ENCODE measurements at regions not wholly inside any gene's neighbourhood (a gene's known extent, or its start where the extent isn't known, plus 50 kb on each side); places are given as distances from the start of the nearest gene placed in this dataset.

- no TSS peak for BruUV-seq (replicated peaks)
- ChIA-PET POLR2A (no interaction called here), CTCF (ENCODE audit: low intra/inter-chr PET ratio, low total read pairs) (no interaction called here)
- H3K4me1 ChIP-seq (ENCODE audit: insufficient read depth, low read length) = peaks cover 18% of the 10 kb centered on the region
- no peak for DNase-seq (ENCODE audit: low spot score)
- no peaks in the 10 kb centered on the region for H3K79me2 ChIP-seq (ENCODE audit: insufficient read depth, low read length)
- ATAC-seq = no peak
- no peak overlapping the region for H3K27ac ChIP-seq (ENCODE audit: extremely low read length, insufficient read depth, low read length)
- H3K4me2 ChIP-seq (ENCODE audit: low read depth, low read length) = no peak overlapping the region
- no peak overlapping the region for H3K9ac ChIP-seq (ENCODE audit: insufficient read depth, low read depth, low read length)
- no peaks in the 10 kb centered on the region for H3K36me3 ChIP-seq (replicated peaks in 1 of 2; ENCODE audit: control insufficient read depth in 1 of 2, insufficient read depth in 2 of 2, low read length in 2 of 2)
- H3K27me3 ChIP-seq (ENCODE audit: control insufficient read depth in 1 of 2, insufficient read depth in 2 of 2, low read length in 2 of 2) = no peaks in the 10 kb centered on the region
- FAIRE-seq = no peak
- H4K20me1 ChIP-seq (ENCODE audit: insufficient read depth, low read length) = no peaks in the 10 kb centered on the region
- H2AFZ ChIP-seq (ENCODE audit: low read length) = no peak overlapping the region
- WGBS (ENCODE audit: low lambda C conversion rate) = 64% methylated on average over 7 of the region's 8 CpGs
- intact Hi-C loops (cut with micrococcal nuclease; ENCODE audit: unreplicated experiment) = no loop called here
- no peak overlapping the region for H3K4me3 ChIP-seq (replicated peaks in 1 of 3; ENCODE audit: insufficient read depth in 1 of 3, low read depth in 2 of 3, low read length in 3 of 3)
- TF ChIP-seq CEBPB (IDR thresholded peaks at IDR 0.05; ENCODE audit: borderline replicate concordance, low read depth, low read length) = peak; percentile 27; the same call in 1 of the 2 replicates
- TF ChIP-seq ZNF460 (CRISPR knock-in tag; IDR thresholded peaks at IDR 0.05; ENCODE audit: borderline replicate concordance) = no peak
- in situ Hi-C loops (cut with HindIII; ENCODE audit: extremely low pct_ligation_motif_present, low pct_unique_long_range_greater_than_20kb) = no loop called here
- no peaks in the 10 kb centered on the region for H3K9me3 ChIP-seq (ENCODE audit: low read length)
Measured at GRCh38 chr15:39396979-39397615, 183.8 kb upstream of the THBS1 start.

DNA sequence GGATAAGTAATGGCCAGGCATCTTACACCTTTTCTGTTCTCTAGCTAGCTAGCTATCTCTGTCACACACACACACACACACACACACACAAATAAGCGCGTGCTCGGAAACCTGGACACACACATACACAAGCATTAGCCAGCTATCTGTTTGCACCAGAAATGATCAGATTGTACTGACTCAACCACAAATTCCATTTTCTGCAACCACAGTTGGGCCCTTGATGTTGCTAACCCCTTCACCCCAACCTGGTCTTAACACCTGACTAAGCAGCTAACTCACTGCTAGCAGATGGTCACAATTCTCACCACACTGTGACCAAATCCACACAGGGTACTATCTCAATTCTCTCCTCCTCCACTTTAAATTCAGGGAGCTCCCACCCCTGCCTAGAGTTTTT lies 183.0 kb upstream of the THBS1 start:
- no peak for FAIRE-seq
- no peak overlapping the region for H3K9ac ChIP-seq (ENCODE audit: insufficient read depth, low read depth, low read length)
- TF ChIP-seq JUNB (CRISPR knock-in tag; IDR thresholded peaks at IDR 0.05; ENCODE audit: borderline replicate concordance) (no peak), MLLT10 (CRISPR knock-in tag; IDR thresholded peaks at IDR 0.05) (no peak), ZNF841 (CRISPR knock-in tag; IDR thresholded peaks at IDR 0.05; ENCODE audit: borderline replicate concordance) (no peak), ZNF460 (CRISPR knock-in tag; IDR thresholded peaks at IDR 0.05; ENCODE audit: borderline replicate concordance) (no peak), ELF4 (CRISPR knock-in tag; IDR thresholded peaks at IDR 0.05; ENCODE audit: borderline replicate concordance) (no peak), ZNF136 (CRISPR knock-in tag; IDR thresholded peaks at IDR 0.05; ENCODE audit: low read depth) (no peak), ZBTB42 (CRISPR knock-in tag; IDR thresholded peaks at IDR 0.05) (no peak), KLF12 (CRISPR knock-in tag; IDR thresholded peaks at IDR 0.05; ENCODE audit: borderline replicate concordance) (no peak), ZNF615 (CRISPR knock-in tag; IDR thresholded peaks at IDR 0.05; ENCODE audit: borderline replicate concordance) (no peak), TRAFD1 (CRISPR knock-in tag; IDR thresholded peaks at IDR 0.05; ENCODE audit: borderline replicate concordance) (no peak), MXI1 (IDR thresholded peaks at IDR 0.05; ENCODE audit: borderline replicate concordance, low read depth, low read length) (no peak), ZNF770 (CRISPR knock-in tag; IDR thresholded peaks at IDR 0.05) (no peak)
- TF ChIP-seq, protein P1, sequence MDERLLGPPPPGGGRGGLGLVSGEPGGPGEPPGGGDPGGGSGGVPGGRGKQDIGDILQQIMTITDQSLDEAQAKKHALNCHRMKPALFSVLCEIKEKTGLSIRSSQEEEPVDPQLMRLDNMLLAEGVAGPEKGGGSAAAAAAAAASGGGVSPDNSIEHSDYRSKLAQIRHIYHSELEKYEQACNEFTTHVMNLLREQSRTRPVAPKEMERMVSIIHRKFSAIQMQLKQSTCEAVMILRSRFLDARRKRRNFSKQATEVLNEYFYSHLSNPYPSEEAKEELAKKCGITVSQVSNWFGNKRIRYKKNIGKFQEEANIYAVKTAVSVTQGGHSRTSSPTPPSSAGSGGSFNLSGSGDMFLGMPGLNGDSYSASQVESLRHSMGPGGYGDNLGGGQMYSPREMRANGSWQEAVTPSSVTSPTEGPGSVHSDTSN (CRISPR knock-in tag; IDR thresholded peaks at IDR 0.05) = no peak

More for the DNA sequence above, 183.0 kb upstream of the THBS1 start:
- ChIA-PET CTCF (ENCODE audit: low intra/inter-chr PET ratio, low total read pairs) (no interaction called here), POLR2A (no interaction called here)
- no peaks in the 10 kb centered on the region for H3K79me2 ChIP-seq (ENCODE audit: insufficient read depth, low read length)
- no peak overlapping the region for H3K4me3 ChIP-seq (replicated peaks in 1 of 3; ENCODE audit: insufficient read depth in 1 of 3, low read depth in 2 of 3, low read length in 3 of 3)
- no peaks in the 10 kb centered on the region for H4K20me1 ChIP-seq (ENCODE audit: insufficient read depth, low read length)
- peaks cover 18% of the 10 kb centered on the region for H3K4me1 ChIP-seq (ENCODE audit: insufficient read depth, low read length)
- no peaks in the 10 kb centered on the region for H3K9me3 ChIP-seq (ENCODE audit: low read length)
- H3K27me3 ChIP-seq (ENCODE audit: control insufficient read depth in 1 of 2, insufficient read depth in 2 of 2, low read length in 2 of 2) = no peaks in the 10 kb centered on the region
- DNase-seq (ENCODE audit: low spot score) (no peak), ATAC-seq (no peak)
- 83% methylated on average over 3 of the region's 3 CpGs for WGBS (ENCODE audit: low lambda C conversion rate)
- in situ Hi-C loops (cut with HindIII; ENCODE audit: extremely low pct_ligation_motif_present, low pct_unique_long_range_greater_than_20kb) (no loop called here), intact Hi-C loops (cut with micrococcal nuclease; ENCODE audit: unreplicated experiment) (no loop called here)
- H3K27ac ChIP-seq (ENCODE audit: extremely low read length, insufficient read depth, low read length) = no peak overlapping the region
- H2AFZ ChIP-seq (ENCODE audit: low read length) = no peak overlapping the region
- no peak overlapping the region for H3K4me2 ChIP-seq (ENCODE audit: low read depth, low read length)
- no peaks in the 10 kb centered on the region for H3K36me3 ChIP-seq (replicated peaks in 1 of 2; ENCODE audit: control insufficient read depth in 1 of 2, insufficient read depth in 2 of 2, low read length in 2 of 2)
- no TSS peak for BruUV-seq (replicated peaks)
